Fibroblast of lung (primary cell): ENCODE measurements at regions not wholly inside any gene's neighbourhood (a gene's known extent, or its start where the extent isn't known, plus 50 kb on each side); places are given as distances from the start of the nearest gene placed in this dataset.

Experiments used
- DNase-seq, 2 donors: peaks; one replicate each; pipeline versions ENCODE4 v3.0.0 to v3.0.0-alpha.2; 2010; ENCODE audit warnings: low read depth in 2 of 2
- H2AFZ ChIP-seq: 2 replicates; pipeline ENCODE4 v1.5.1; 2012; ENCODE audit warnings: low read length, control low read depth, inconsistent platforms
- H3K27ac ChIP-seq: 2 replicates; pipeline ENCODE4 v1.5.1; 2011; ENCODE audit warnings: low read length, control low read depth; ENCODE audit not compliant: insufficient read depth
- H3K27me3 ChIP-seq: 2 replicates; pipeline ENCODE4 v1.5.1; 2011; ENCODE audit warnings: mild to moderate bottlenecking, low read length; ENCODE audit not compliant: control insufficient read depth, insufficient read depth
- H3K36me3 ChIP-seq: 2 replicates; pipeline ENCODE4 v1.5.1; 2011; ENCODE audit warnings: low read length; ENCODE audit not compliant: control insufficient read depth, insufficient read depth
- H3K4me1 ChIP-seq: 2 replicates; pipeline ENCODE4 v1.5.1; 2011; ENCODE audit warnings: low read length; ENCODE audit not compliant: control insufficient read depth, insufficient read depth; ENCODE audit errors: extremely low read depth
- H3K4me2 ChIP-seq: 2 replicates; pipeline ENCODE4 v1.5.1; 2011; ENCODE audit warnings: low read length, control low read depth; ENCODE audit not compliant: insufficient read depth; ENCODE audit errors: extremely low read depth
- H3K4me3 ChIP-seq, 4 experiments: fragments of 200-600 bp in 1 of 4; sonication (generic) in 1 of 4; replicated peaks in 1 of 4; 2 replicates each; pipeline ENCODE4 v1.5.1; 2011 to 2016; ENCODE audit warnings: low read length in 4 of 4, low read depth in 3 of 4, mild to moderate bottlenecking in 3 of 4, control low read depth in 2 of 4, inconsistent platforms in 1 of 4, mixed read lengths in 1 of 4; ENCODE audit not compliant: insufficient read depth in 1 of 4; ENCODE audit errors: control extremely low read depth in 1 of 4
- H3K79me2 ChIP-seq: 2 replicates; pipeline ENCODE4 v1.5.1; 2012; ENCODE audit warnings: mild to moderate bottlenecking, low read length, inconsistent platforms; ENCODE audit not compliant: control insufficient read depth, insufficient read depth
- H3K9ac ChIP-seq: 2 replicates; pipeline ENCODE4 v1.5.1; 2011; ENCODE audit warnings: mild to moderate bottlenecking, low read length, control low read depth; ENCODE audit not compliant: insufficient read depth
- H3K9me3 ChIP-seq: 2 replicates; pipeline ENCODE4 v1.5.1; 2012; ENCODE audit warnings: low read depth, low read length; ENCODE audit not compliant: control insufficient read depth, insufficient read depth
- H4K20me1 ChIP-seq: 2 replicates; pipeline ENCODE4 v1.5.1; 2011; ENCODE audit warnings: low read length; ENCODE audit not compliant: control insufficient read depth, insufficient read depth; ENCODE audit errors: extremely low read depth
- CTCF ChIP-seq, 2 donors: IDR thresholded peaks in 1 of 2; conservative IDR thresholded peaks in 1 of 2; 1 replicate in 1 of 2; 2 replicates in 1 of 2; pipeline ENCODE4 v1.5.1; 2011 to 2012; ENCODE audit warnings: low read length in 2 of 2, control low read depth in 1 of 2, inconsistent platforms in 1 of 2, low read depth in 1 of 2, mild to moderate bottlenecking in 1 of 2
- EZH2 ChIP-seq: IDR thresholded peaks from 2 replicates; pipeline ENCODE4 v1.5.1; 2012; ENCODE audit warnings: low read length, control low read depth, mild to moderate bottlenecking; ENCODE audit errors: missing control alignments

- Histone ChIP-seq H3K27ac (no peak overlapping the region), H3K36me3 (no peaks in the 10 kb centered on the region), H4K20me1 (no peaks in the 10 kb centered on the region), H3K4me2 (no peak overlapping the region), H3K9me3 (no peaks in the 10 kb centered on the region), H3K4me3 (no peak overlapping the region), H3K79me2 (no peaks in the 10 kb centered on the region), H3K9ac (no peak overlapping the region), H3K27me3 (no peaks in the 10 kb centered on the region), H3K4me1 (no peaks in the 10 kb centered on the region), H2AFZ (no peak overlapping the region)
- DNase-seq, result no peak
- TF ChIP-seq CTCF (conservative IDR thresholded peaks at IDR 0.05 in 1 of 2, IDR thresholded peaks at IDR 0.05 in 1 of 2; ENCODE audit: low read depth in 1 of 2, low read length in 2 of 2), result no peak
- no peak for TF ChIP-seq EZH2
Observed at GRCh38 chr14:101463566-101464171, 97.6 kb upstream of the DIO3 start.

- no peaks in the 10 kb centered on the region for H3K9me3 ChIP-seq
- H3K4me1 ChIP-seq, result no peaks in the 10 kb centered on the region
- H3K4me3 ChIP-seq, result no peak overlapping the region
- no peaks in the 10 kb centered on the region for H3K36me3 ChIP-seq
- DNase-seq, result no peak
- no peaks in the 10 kb centered on the region for H4K20me1 ChIP-seq
- H3K27ac ChIP-seq, result no peak overlapping the region
- no peak for TF ChIP-seq CTCF (conservative IDR thresholded peaks at IDR 0.05 in 1 of 2, IDR thresholded peaks at IDR 0.05 in 1 of 2; ENCODE audit: low read depth in 1 of 2, low read length in 2 of 2)
- no peak for TF ChIP-seq EZH2
- H3K79me2 ChIP-seq, result no peaks in the 10 kb centered on the region
- no peaks in the 10 kb centered on the region for H3K27me3 ChIP-seq
- no peak overlapping the region for H3K9ac ChIP-seq
- H3K4me2 ChIP-seq, result no peak overlapping the region
- no peak overlapping the region for H2AFZ ChIP-seq
Observed at GRCh38 chr14:101464310-101464983, 96.8 kb upstream of the DIO3 start.

GRCh38 chr14:101464984-101465794 lies 96.1 kb upstream of the DIO3 start:
- Histone ChIP-seq H2AFZ (no peak overlapping the region), H3K4me3 (no peak overlapping the region), H3K4me2 (no peak overlapping the region), H4K20me1 (no peaks in the 10 kb centered on the region), H3K27ac (no peak overlapping the region), H3K79me2 (no peaks in the 10 kb centered on the region), H3K9ac (no peak overlapping the region), H3K27me3 (no peaks in the 10 kb centered on the region), H3K4me1 (no peaks in the 10 kb centered on the region), H3K36me3 (no peaks in the 10 kb centered on the region), H3K9me3 (no peaks in the 10 kb centered on the region)
- no peak for DNase-seq
- no peak for TF ChIP-seq EZH2
- no peak for TF ChIP-seq CTCF (conservative IDR thresholded peaks at IDR 0.05 in 1 of 2, IDR thresholded peaks at IDR 0.05 in 1 of 2; ENCODE audit: low read depth in 1 of 2, low read length in 2 of 2)
